Lower leg skin (tissue), 3 donors: ENCODE measurements at regions not wholly inside any gene's neighbourhood (a gene's known extent, or its start where the extent isn't known, plus 50 kb on each side); places are given as distances from the start of the nearest gene placed in this dataset.

Experiments used
- POLR2A ChIP-seq, 2 donors: fragments of 450-650 bp; IDR thresholded peaks; one replicate each; pipeline ENCODE4 v1.6.1; 2016 to 2017; ENCODE audit warnings: antibody characterized with exemption in 2 of 2, mild to moderate bottlenecking in 1 of 2, moderate library complexity in 1 of 2
- TF ChIP-seq, protein P1 (sequence below), 3 donors: fragments of 450-650 bp; IDR thresholded peaks; one replicate each; pipeline ENCODE4 v1.5.1; 2016; ENCODE audit warnings: antibody characterized with exemption in 3 of 3, mild to moderate bottlenecking in 3 of 3, moderate library complexity in 2 of 3

DNA sequence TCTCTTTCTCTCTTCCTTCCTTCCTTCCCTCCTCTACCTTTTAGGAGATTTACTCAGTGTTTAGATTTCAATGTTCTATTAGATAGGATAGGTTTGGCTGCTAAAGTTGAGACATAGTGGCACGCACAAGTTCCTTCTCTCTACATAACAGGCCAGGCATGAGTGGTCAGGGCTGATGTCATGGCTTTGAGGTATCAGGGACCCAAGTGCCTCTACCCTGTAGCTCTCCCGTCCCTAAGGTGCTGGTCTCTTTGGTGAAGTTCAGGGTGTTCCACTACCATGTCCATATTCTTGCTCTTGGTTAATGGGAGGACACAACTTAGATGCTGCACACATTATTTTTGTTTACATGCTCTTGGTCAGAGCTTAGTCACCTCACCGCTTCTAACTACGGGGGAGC is 245.3 kb downstream of the QKI start:
- no peak for TF ChIP-seq POLR2A (IDR thresholded peaks at IDR 0.05)
- TF ChIP-seq, protein P1, sequence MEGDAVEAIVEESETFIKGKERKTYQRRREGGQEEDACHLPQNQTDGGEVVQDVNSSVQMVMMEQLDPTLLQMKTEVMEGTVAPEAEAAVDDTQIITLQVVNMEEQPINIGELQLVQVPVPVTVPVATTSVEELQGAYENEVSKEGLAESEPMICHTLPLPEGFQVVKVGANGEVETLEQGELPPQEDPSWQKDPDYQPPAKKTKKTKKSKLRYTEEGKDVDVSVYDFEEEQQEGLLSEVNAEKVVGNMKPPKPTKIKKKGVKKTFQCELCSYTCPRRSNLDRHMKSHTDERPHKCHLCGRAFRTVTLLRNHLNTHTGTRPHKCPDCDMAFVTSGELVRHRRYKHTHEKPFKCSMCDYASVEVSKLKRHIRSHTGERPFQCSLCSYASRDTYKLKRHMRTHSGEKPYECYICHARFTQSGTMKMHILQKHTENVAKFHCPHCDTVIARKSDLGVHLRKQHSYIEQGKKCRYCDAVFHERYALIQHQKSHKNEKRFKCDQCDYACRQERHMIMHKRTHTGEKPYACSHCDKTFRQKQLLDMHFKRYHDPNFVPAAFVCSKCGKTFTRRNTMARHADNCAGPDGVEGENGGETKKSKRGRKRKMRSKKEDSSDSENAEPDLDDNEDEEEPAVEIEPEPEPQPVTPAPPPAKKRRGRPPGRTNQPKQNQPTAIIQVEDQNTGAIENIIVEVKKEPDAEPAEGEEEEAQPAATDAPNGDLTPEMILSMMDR (IDR thresholded peaks at IDR 0.05): no peak
